GM12864 (cell line): ENCODE measurements at regions not wholly inside any gene's neighbourhood (a gene's known extent, or its start where the extent isn't known, plus 50 kb on each side); places are given as distances from the start of the nearest gene placed in this dataset.

ENCODE experiments used
- DNase-seq: peaks from one replicate; pipeline ENCODE4 v3.0.0-alpha.2; 2011; ENCODE audit warnings: low read depth
- H3K4me3 ChIP-seq: 2 replicates; pipeline ENCODE4 v1.5.1; 2011; ENCODE audit warnings: mild to moderate bottlenecking, low read depth, low read length, control low read depth
- CTCF ChIP-seq: IDR thresholded peaks from 2 replicates; pipeline ENCODE4 v1.5.1; 2011; ENCODE audit warnings: low read depth, mild to moderate bottlenecking, moderate library complexity, low read length, control low read depth, inconsistent platforms; ENCODE audit errors: missing control alignments

DNA sequence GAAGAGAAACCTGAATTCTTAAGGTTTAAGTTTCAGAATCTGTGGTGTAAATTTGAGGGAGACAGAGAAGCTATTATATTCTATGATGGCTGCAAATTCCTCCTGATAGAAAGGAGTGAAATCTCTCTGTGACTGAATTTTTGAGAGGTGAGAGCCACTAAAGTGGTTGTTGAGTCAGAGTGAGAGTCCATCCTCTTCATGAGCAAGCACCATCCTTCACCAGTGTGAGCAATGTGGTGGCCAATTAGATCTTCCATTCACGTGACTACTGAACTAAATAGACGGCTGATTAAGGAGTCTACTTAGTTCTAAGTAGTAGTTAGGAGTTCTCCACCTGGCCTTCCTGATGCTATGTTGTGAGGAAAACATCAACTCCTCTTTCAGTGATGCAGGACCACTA is 147.8 kb upstream of the CCNH start:
- H3K4me3 ChIP-seq = no peak overlapping the region
- no peak for TF ChIP-seq CTCF
- no peak for DNase-seq

- TF ChIP-seq CTCF = no peak
- H3K4me3 ChIP-seq = no peak overlapping the region
- DNase-seq = no peak
Measured at GRCh38 chr5:87551911-87552310, 139.2 kb upstream of the CCNH start.

GRCh38 chr5:87541676-87542075 is 128.9 kb upstream of the CCNH start:
- H3K4me3 ChIP-seq = no peak overlapping the region
- TF ChIP-seq CTCF = no peak
- DNase-seq = no peak

DNA sequence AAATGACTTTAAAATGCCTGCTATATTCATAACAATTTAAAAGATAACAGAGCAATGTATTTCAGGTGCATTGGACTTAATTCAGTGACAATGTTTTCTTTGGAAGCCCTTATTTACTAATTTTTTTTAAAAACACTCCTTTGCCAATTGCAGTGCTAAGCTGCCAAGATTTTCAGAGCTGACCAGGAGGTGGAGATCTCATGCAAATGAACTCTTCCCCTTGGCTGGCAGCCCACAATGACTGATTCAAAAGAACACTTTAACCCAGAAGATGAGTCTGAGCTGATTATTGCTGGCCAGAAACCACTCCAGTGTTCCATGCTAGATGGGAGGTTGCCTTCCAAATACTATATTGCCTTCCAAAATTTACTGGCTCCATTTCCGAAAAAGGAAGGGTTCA is 128.3 kb upstream of the CCNH start:
- TF ChIP-seq CTCF = no peak
- DNase-seq = no peak
- no peak overlapping the region for H3K4me3 ChIP-seq

DNA sequence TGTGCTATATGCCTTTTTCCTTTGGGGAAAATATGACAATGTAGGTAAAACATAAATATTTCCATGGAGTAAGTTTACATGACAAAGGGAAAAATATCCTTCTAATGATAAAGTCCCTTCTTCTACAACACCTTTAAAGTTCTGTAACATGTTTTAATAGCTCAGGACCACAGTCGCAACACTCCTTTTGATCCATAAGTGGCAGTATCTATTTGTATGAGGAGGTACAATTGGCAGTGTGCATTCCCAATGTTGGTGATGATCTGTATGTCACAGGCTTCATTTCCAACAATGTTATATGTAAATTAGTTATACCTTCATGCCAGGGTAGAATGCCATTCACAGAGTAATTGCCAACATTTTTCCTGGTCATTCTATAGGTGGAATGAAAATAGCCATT is 127.1 kb upstream of the CCNH start:
- no peak for DNase-seq
- no peak overlapping the region for H3K4me3 ChIP-seq
- TF ChIP-seq CTCF = no peak

DNA sequence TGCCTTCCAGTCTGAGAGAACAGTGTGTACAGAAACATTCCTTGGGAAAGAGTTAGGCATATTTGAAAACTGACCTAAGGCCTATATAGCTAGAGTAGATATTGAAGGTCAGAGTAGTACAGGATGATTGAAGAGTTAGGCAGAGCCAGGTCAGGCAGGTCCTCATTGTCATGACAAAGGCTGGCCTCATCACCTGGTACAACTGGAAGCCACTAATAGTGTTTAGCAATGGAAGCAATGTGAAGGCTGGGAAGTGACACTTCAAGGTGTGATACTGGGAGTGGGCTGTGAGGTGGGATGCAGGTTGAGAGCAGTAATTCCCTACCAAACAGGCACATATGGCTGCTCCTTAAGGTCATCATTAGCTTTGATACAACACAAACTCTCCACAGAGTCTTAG is 123.6 kb upstream of the CCNH start:
- H3K4me3 ChIP-seq = no peak overlapping the region
- no peak for TF ChIP-seq CTCF
- no peak for DNase-seq

DNA sequence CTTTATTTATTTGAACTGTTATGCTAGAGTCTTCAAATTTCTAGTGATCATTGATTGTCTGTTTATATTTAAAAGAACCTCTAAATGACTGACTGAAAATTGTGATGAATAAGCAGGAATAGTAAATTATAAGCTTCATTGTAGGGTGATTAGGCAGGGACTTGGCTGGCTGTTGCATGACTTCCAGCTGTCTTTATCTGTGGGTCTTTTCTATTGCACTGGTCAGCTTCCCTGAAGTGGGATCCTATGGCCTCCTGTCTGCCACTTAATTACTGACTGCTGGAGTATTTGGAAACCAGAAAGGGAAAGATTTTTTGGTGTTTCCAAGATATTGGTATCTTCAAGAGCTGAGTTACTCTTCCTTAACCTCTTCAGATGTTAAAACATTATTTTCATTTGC is 123.0 kb upstream of the CCNH start:
- no peak for TF ChIP-seq CTCF
- DNase-seq = no peak
- no peak overlapping the region for H3K4me3 ChIP-seq
